ENCODE measurements at regions not wholly inside any gene's neighbourhood (a gene's known extent, or its start where the extent isn't known, plus 50 kb on each side); places are given as distances from the start of the nearest gene placed in this dataset.

DNA sequence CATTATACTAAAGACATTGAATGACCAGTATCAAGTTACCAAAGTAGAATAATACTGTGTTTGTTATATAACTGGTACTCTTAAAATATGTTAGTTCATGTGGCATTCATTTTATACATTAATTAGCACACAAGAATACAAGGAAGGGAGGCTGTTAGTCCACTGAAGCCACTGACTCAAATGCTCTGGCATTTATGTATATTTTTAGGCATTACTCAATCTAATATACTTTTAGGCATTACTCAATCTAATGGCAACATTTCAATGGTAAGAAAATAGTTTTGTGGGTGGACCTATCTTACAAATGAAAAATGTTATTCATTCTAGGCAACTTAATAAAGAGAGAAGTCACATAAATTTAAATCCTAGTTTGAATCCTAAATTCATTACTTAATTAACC is 874.4 kb upstream of the USP15 start:
- H3K4me2 ChIP-seq, result no peak overlapping the region
- H3K9me3 ChIP-seq (ENCODE audit: low read depth), result no peaks in the 10 kb centered on the region

DNA sequence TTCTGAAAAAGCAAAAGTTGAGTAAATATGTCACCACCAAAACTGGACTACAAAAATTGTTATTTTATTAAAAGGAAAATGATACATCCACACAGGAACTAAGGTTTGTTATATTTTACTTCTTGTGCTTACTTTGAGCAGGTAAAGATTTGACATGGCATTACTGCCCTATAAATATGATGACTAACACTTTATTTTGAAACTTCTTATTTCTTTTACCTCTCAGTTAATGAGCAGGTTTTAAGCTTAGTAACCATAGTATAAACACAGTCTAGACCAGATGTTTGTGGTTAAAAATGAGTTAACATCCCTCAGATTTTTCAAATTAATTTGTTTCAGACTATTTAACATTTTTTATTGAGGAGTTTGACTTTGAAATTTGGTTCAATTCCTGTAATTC is 862.5 kb upstream of the USP15 start:
- Histone ChIP-seq H4K20me1 (ENCODE audit: insufficient read depth, poor library complexity, severe bottlenecking) (no peaks in the 10 kb centered on the region), H3K9me2 (replicated peaks; ENCODE audit: insufficient read depth) (no peaks in the 10 kb centered on the region), H3K4me1 (ENCODE audit: insufficient read depth) (no peaks in the 10 kb centered on the region), H3K4me3 (no peak overlapping the region), H2AFZ (no peak overlapping the region), H3K4me2 (no peak overlapping the region), H3K27me3 (no peaks in the 10 kb centered on the region), H3K36me3 (replicated peaks; ENCODE audit: insufficient read depth, low read depth) (no peaks in the 10 kb centered on the region), H3K27ac (no peak overlapping the region), H3K9me3 (ENCODE audit: low read depth) (no peaks in the 10 kb centered on the region), H3K79me2 (no peaks in the 10 kb centered on the region)
- TF ChIP-seq, protein P1, sequence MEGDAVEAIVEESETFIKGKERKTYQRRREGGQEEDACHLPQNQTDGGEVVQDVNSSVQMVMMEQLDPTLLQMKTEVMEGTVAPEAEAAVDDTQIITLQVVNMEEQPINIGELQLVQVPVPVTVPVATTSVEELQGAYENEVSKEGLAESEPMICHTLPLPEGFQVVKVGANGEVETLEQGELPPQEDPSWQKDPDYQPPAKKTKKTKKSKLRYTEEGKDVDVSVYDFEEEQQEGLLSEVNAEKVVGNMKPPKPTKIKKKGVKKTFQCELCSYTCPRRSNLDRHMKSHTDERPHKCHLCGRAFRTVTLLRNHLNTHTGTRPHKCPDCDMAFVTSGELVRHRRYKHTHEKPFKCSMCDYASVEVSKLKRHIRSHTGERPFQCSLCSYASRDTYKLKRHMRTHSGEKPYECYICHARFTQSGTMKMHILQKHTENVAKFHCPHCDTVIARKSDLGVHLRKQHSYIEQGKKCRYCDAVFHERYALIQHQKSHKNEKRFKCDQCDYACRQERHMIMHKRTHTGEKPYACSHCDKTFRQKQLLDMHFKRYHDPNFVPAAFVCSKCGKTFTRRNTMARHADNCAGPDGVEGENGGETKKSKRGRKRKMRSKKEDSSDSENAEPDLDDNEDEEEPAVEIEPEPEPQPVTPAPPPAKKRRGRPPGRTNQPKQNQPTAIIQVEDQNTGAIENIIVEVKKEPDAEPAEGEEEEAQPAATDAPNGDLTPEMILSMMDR (IDR thresholded peaks at IDR 0.05; ENCODE audit: poor library complexity), result no peak
- no peak for TF ChIP-seq EZH2 (IDR thresholded peaks at IDR 0.05; ENCODE audit: borderline replicate concordance)
- no peak for DNase-seq (ENCODE audit: low spot score)

More for the DNA sequence above, 874.4 kb upstream of the USP15 start:
- no peak overlapping the region for H3K4me3 ChIP-seq
- DNase-seq (ENCODE audit: low spot score), result no peak
- no peaks in the 10 kb centered on the region for H4K20me1 ChIP-seq (ENCODE audit: insufficient read depth, poor library complexity, severe bottlenecking)
- no peaks in the 10 kb centered on the region for H3K79me2 ChIP-seq
- no peaks in the 10 kb centered on the region for H3K27me3 ChIP-seq
- no peak overlapping the region for H2AFZ ChIP-seq
- H3K9me2 ChIP-seq (replicated peaks; ENCODE audit: insufficient read depth), result no peaks in the 10 kb centered on the region
- no peaks in the 10 kb centered on the region for H3K36me3 ChIP-seq (replicated peaks; ENCODE audit: insufficient read depth, low read depth)
- TF ChIP-seq, protein P1 (IDR thresholded peaks at IDR 0.05; ENCODE audit: poor library complexity), result no peak
- TF ChIP-seq EZH2phosphoT487 (IDR thresholded peaks at IDR 0.05; ENCODE audit: low read depth, severe bottlenecking, unreplicated experiment) (no peak), EZH2 (IDR thresholded peaks at IDR 0.05; ENCODE audit: borderline replicate concordance) (no peak)
- H3K4me1 ChIP-seq (ENCODE audit: insufficient read depth), result no peaks in the 10 kb centered on the region
- no peak overlapping the region for H3K27ac ChIP-seq

DNA sequence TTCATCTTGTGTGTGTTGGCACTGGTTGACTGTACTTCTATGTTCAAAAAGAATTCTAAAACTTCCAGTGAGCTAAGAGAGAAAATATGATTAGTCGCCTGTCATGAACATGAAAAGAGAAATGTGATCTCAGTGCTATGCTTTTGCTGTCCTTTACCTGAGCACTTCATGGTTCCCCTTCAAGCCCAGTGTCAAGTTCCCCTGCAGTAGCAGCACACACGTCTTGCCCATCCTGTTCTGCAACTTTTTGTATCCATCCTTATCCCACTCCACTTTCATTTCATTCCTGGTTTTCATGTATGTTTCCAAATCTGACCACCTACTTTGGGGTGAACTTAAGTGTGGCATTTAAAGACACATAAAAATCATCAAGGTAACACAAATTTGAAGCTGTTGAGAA is 848.0 kb upstream of the USP15 start:
- no peak overlapping the region for H3K27ac ChIP-seq
- no peaks in the 10 kb centered on the region for H4K20me1 ChIP-seq (ENCODE audit: insufficient read depth, poor library complexity, severe bottlenecking)
- H3K4me2 ChIP-seq, result no peak overlapping the region
- DNase-seq (ENCODE audit: low spot score), result no peak
- H3K9me2 ChIP-seq (replicated peaks; ENCODE audit: insufficient read depth), result no peaks in the 10 kb centered on the region
- H3K9me3 ChIP-seq (ENCODE audit: low read depth), result no peaks in the 10 kb centered on the region
- WGBS (ENCODE audit: low lambda C conversion rate, missing lambda C conversion rate), result 63% methylated on average over 2 of the region's 2 CpGs
- H3K36me3 ChIP-seq (replicated peaks; ENCODE audit: insufficient read depth, low read depth), result no peaks in the 10 kb centered on the region
- H2AFZ ChIP-seq, result no peak overlapping the region
- no peaks in the 10 kb centered on the region for H3K79me2 ChIP-seq
- H3K4me3 ChIP-seq, result no peak overlapping the region
- H3K4me1 ChIP-seq (ENCODE audit: insufficient read depth), result no peaks in the 10 kb centered on the region
- TF ChIP-seq, protein P1 (IDR thresholded peaks at IDR 0.05; ENCODE audit: poor library complexity), result no peak
- no peak for TF ChIP-seq EZH2phosphoT487 (IDR thresholded peaks at IDR 0.05; ENCODE audit: low read depth, severe bottlenecking, unreplicated experiment)
- no peak for TF ChIP-seq EZH2 (IDR thresholded peaks at IDR 0.05; ENCODE audit: borderline replicate concordance)
- H3K27me3 ChIP-seq, result no peaks in the 10 kb centered on the region

DNA sequence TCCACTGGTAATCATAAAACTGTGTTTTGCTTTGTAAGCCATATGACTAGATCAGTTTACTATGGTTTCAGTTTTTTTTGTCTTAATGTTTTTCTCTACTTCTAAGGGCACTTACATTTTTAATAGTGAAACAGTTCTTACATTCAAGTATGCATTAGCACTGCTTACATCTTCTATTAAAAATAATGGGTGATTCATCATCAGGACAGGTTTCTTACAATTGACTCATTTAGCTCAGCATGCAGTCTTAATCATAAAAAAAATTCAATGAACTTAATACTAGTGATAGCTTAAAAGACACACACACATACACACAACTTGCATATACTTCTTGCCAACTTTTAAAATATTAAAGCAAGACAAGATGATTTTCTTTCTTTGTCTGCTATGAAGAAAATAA is 845.7 kb upstream of the USP15 start:
- DNase-seq (ENCODE audit: low spot score), result no peak

More for the DNA sequence above, 845.7 kb upstream of the USP15 start:
- TF ChIP-seq EZH2phosphoT487 (IDR thresholded peaks at IDR 0.05; ENCODE audit: low read depth, severe bottlenecking, unreplicated experiment) (no peak), EZH2 (IDR thresholded peaks at IDR 0.05; ENCODE audit: borderline replicate concordance) (no peak)
- TF ChIP-seq, protein P1 (IDR thresholded peaks at IDR 0.05; ENCODE audit: poor library complexity), result no peak
- Histone ChIP-seq H2AFZ (no peak overlapping the region), H3K4me1 (ENCODE audit: insufficient read depth) (no peaks in the 10 kb centered on the region), H3K9me2 (replicated peaks; ENCODE audit: insufficient read depth) (no peaks in the 10 kb centered on the region), H3K27me3 (no peaks in the 10 kb centered on the region), H3K36me3 (replicated peaks; ENCODE audit: insufficient read depth, low read depth) (no peaks in the 10 kb centered on the region), H4K20me1 (ENCODE audit: insufficient read depth, poor library complexity, severe bottlenecking) (no peaks in the 10 kb centered on the region), H3K79me2 (no peaks in the 10 kb centered on the region), H3K9me3 (ENCODE audit: low read depth) (no peaks in the 10 kb centered on the region), H3K4me3 (no peak overlapping the region), H3K4me2 (no peak overlapping the region), H3K27ac (no peak overlapping the region)

All from hepatocyte (in vitro differentiated cells).